T-cell (primary cell): ENCODE measurements at regions not wholly inside any gene's neighbourhood (a gene's known extent, or its start where the extent isn't known, plus 50 kb on each side); places are given as distances from the start of the nearest gene placed in this dataset.
"Not testable (repeated sequence)": the region's sequence is repeated elsewhere in the genome, so short reads cannot be mapped to it uniquely, and the experiment has no call there.

Source experiments
- ATAC-seq, 4 experiments: fragments of 200-7000 bp in 3 of 4; fragments of 150-1000 bp in 1 of 4; cut with Tn5 transposase; replicated peaks in 1 of 4; 1 replicate in 3 of 4; 2 replicates in 1 of 4; pipeline ENCODE4 v1.10.0; 2021; ENCODE audit warnings: moderate library complexity in 3 of 4, mild to moderate bottlenecking in 2 of 4, moderate number of reproducible peaks in 1 of 4
- CTCF ChIA-PET, 2 donors: fragments of 300-600 bp; sonication (Branson Sonifier 250); formaldehyde crosslinking; loops; one replicate each; lab custom pipeline; 2022; ENCODE audit warnings: antibody characterized with exemption in 2 of 2; lab: Charles Lee
- POLR2A ChIA-PET, 2 donors: fragments of 300-600 bp; sonication (Branson Sonifier 250); formaldehyde crosslinking; loops; one replicate each; lab custom pipeline; 2022; ENCODE audit warnings: antibody characterized with exemption in 2 of 2; lab: Charles Lee
- DNase-seq, 35 experiments: peaks; one replicate each; pipeline versions ENCODE4 v3.0.0 to v3.0.0-alpha.2; 2013 to 2023
- H3K27ac ChIP-seq: one replicate; pipeline ENCODE4 v1.5.1; 2013; ENCODE audit warnings: low read length
- H3K27me3 ChIP-seq, 2 experiments: replicated peaks in 1 of 2; 1 replicate in 1 of 2; 2 replicates in 1 of 2; pipeline versions ENCODE4 v1.6.1 to v1.7.0; 2013; ENCODE audit warnings: low read length in 1 of 2, mixed read lengths in 1 of 2; ENCODE audit not compliant: control insufficient read depth in 2 of 2, insufficient read depth in 2 of 2; ENCODE audit errors: extremely low read depth in 1 of 2
- H3K36me3 ChIP-seq, 2 donors: 1 replicate in 1 of 2; 2 replicates in 1 of 2; pipeline versions ENCODE4 v1.6.1 to v1.7.0; 2013; ENCODE audit warnings: low read length in 1 of 2; ENCODE audit not compliant: control insufficient read depth in 2 of 2, insufficient read depth in 1 of 2; ENCODE audit errors: extremely low read depth in 1 of 2
- H3K4me1 ChIP-seq, 2 experiments: 1 replicate in 1 of 2; 2 replicates in 1 of 2; pipeline versions ENCODE4 v1.6.1 to v1.7.0; 2013; ENCODE audit warnings: low read length in 2 of 2, mixed read lengths in 1 of 2; ENCODE audit not compliant: insufficient read depth in 2 of 2, control insufficient read depth in 1 of 2; ENCODE audit errors: extremely low read depth in 1 of 2
- H3K4me3 ChIP-seq, 2 donors: 1 replicate in 1 of 2; 2 replicates in 1 of 2; pipeline versions ENCODE4 v1.5.1 to v1.7.0; 2013; ENCODE audit warnings: mild to moderate bottlenecking in 2 of 2, low read length in 1 of 2, moderate library complexity in 1 of 2; ENCODE audit not compliant: control insufficient read depth in 1 of 2; ENCODE audit errors: extremely low read depth in 1 of 2
- H3K9me3 ChIP-seq: 2 replicates; pipeline ENCODE4 v1.7.0; 2013
- H3K27ac Mint-ChIP-seq, 2 donors: one replicate each; pipeline ENCODE4 v1.8.0; 2020 to 2021; ENCODE audit warnings: mild to moderate bottlenecking in 2 of 2, mixed read lengths in 2 of 2
- H3K27me3 Mint-ChIP-seq, 2 donors: one replicate each; pipeline ENCODE4 v1.8.0; 2021 to 2022; ENCODE audit warnings: mixed read lengths in 2 of 2
- H3K36me3 Mint-ChIP-seq: one replicate; pipeline ENCODE4 v1.8.0; 2021; ENCODE audit warnings: mixed read lengths
- H3K4me1 Mint-ChIP-seq, 3 donors: one replicate each; pipeline ENCODE4 v1.8.0; 2020 to 2022; ENCODE audit warnings: mixed read lengths in 3 of 3, mild to moderate bottlenecking in 1 of 3
- H3K4me3 Mint-ChIP-seq, 3 donors: one replicate each; pipeline ENCODE4 v1.8.0; 2020 to 2022; ENCODE audit warnings: mild to moderate bottlenecking in 3 of 3, mixed read lengths in 3 of 3, moderate library complexity in 3 of 3
- H3K9me3 Mint-ChIP-seq, 3 donors: one replicate each; pipeline ENCODE4 v1.8.0; 2020 to 2022; ENCODE audit warnings: mixed read lengths in 3 of 3
- WGBS: methylation state at CpG from one replicate; pipeline ENCODE4 v1.1.5; 2013; ENCODE audit warnings: missing lambda C conversion rate; ENCODE audit not compliant: insufficient coverage; 5-methylcytosine and 5-hydroxymethylcytosine counted together

GRCh38 chr2:105989803-105990202, 204.3 kb downstream of the UXS1 start:
- H3K27me3 Mint-ChIP-seq, H3K27me3 ChIP-seq, POLR2A ChIA-PET, H3K9me3 ChIP-seq, H3K27ac ChIP-seq, H3K4me3 ChIP-seq, H3K36me3 ChIP-seq, CTCF ChIA-PET: not testable (repeated sequence)
- H3K9me3 Mint-ChIP-seq = peaks cover 18 to 48% (median 37%) of the 10 kb centered on the region in 3 donors
- peak overlapping the region in 1 of 3 donors; percentile 12 for H3K4me3 Mint-ChIP-seq
- ATAC-seq (peak; percentile 45 to 78 (median 58)), DNase-seq (peak in 1 of 35 experiments; percentile 17)
- H3K4me1 ChIP-seq = peaks cover 6 to 21% of the 10 kb centered on the region in 2 experiments
- H3K27ac Mint-ChIP-seq = peak overlapping the region; percentile 39 to 40
- 0% methylated on average over 1 of the region's 2 CpGs for WGBS
- H3K36me3 Mint-ChIP-seq = peaks cover 16% of the 10 kb centered on the region
- H3K4me1 Mint-ChIP-seq = peaks cover 35 to 64% (median 46%) of the 10 kb centered on the region in 3 donors

GRCh38 chr2:105989070-105989469, 205.0 kb downstream of the UXS1 start:
- Mint-ChIP-seq H3K4me3 (peak overlapping the region in 1 of 3 donors; percentile 12), H3K27ac (peak overlapping the region in 1 of 2 donors; percentile 45), H3K4me1 (peaks cover 37 to 61% (median 49%) of the 10 kb centered on the region in 3 donors), H3K27me3 (no peaks in the 10 kb centered on the region), H3K36me3 (peaks cover 12% of the 10 kb centered on the region), H3K9me3 (peaks cover 15 to 41% (median 35%) of the 10 kb centered on the region in 3 donors)
- Histone ChIP-seq H3K4me3 (no peak overlapping the region), H3K4me1 (peaks cover 6 to 18% of the 10 kb centered on the region in 2 experiments), H3K36me3 (no peaks in the 10 kb centered on the region), H3K27ac (no peak overlapping the region), H3K27me3 (no peaks in the 10 kb centered on the region), H3K9me3 (peaks cover 2% of the 10 kb centered on the region)
- no peak for ATAC-seq
- POLR2A ChIA-PET = no interaction called here
- no peak for DNase-seq
- CTCF ChIA-PET = no interaction called here

- H3K36me3 Mint-ChIP-seq = no peaks in the 10 kb centered on the region
- H3K36me3 ChIP-seq = no peaks in the 10 kb centered on the region
- peak overlapping the region in 1 of 3 donors; percentile 37 for H3K4me3 Mint-ChIP-seq
- no peaks in the 10 kb centered on the region for H3K27me3 Mint-ChIP-seq
- H3K4me1 Mint-ChIP-seq = peaks cover 38 to 52% (median 41%) of the 10 kb centered on the region in 3 donors
- ChIA-PET POLR2A (interaction anchor here in 1 of 2 donors (0.8 kb wide), 1 partner anchor 43 kb away, joined by 3 read pairs; no protein-coding TSS in a partner anchor), CTCF (no interaction called here)
- no CpG with 5 or more reads among the region's 1 CpG for WGBS
- DNase-seq (peak in 1 of 35 experiments; percentile 21), ATAC-seq (peak in 3 of 4 experiments; percentile 49 to 75 (median 66))
- peak overlapping the region; percentile 48 to 72 for H3K27ac Mint-ChIP-seq
- no peaks in the 10 kb centered on the region for H3K9me3 ChIP-seq
- no peaks in the 10 kb centered on the region for H3K27me3 ChIP-seq
- H3K4me1 ChIP-seq = peaks cover 30 to 34% of the 10 kb centered on the region in 2 experiments
- H3K9me3 Mint-ChIP-seq = no peaks in the 10 kb centered on the region
- H3K27ac ChIP-seq = no peak overlapping the region
- no peak overlapping the region for H3K4me3 ChIP-seq
Observed at GRCh38 chr2:105977807-105978206, 216.3 kb downstream of the UXS1 start.

GRCh38 chr2:105977212-105977611, 216.9 kb downstream of the UXS1 start:
- Histone ChIP-seq H3K27ac (no peak overlapping the region), H3K27me3 (no peaks in the 10 kb centered on the region), H3K9me3 (no peaks in the 10 kb centered on the region), H3K4me1 (peaks cover 36 to 37% of the 10 kb centered on the region in 2 experiments), H3K4me3 (no peak overlapping the region), H3K36me3 (no peaks in the 10 kb centered on the region)
- no peaks in the 10 kb centered on the region for H3K9me3 Mint-ChIP-seq
- CTCF ChIA-PET = no interaction called here
- no peaks in the 10 kb centered on the region for H3K27me3 Mint-ChIP-seq
- H3K4me3 Mint-ChIP-seq = peak overlapping the region in 1 of 3 donors; percentile 37
- 100% methylated on average over 2 of the region's 5 CpGs for WGBS
- POLR2A ChIA-PET = interaction anchor here in 1 of 2 donors (0.8 kb wide), 1 partner anchor 42 kb away, joined by 3 read pairs; no protein-coding TSS in a partner anchor
- ATAC-seq = no peak
- H3K27ac Mint-ChIP-seq = peak overlapping the region; percentile 48 to 72
- DNase-seq = no peak
- no peaks in the 10 kb centered on the region for H3K36me3 Mint-ChIP-seq
- H3K4me1 Mint-ChIP-seq = peaks cover 43 to 58% (median 47%) of the 10 kb centered on the region in 3 donors

GRCh38 chr2:105974812-105975211, 219.3 kb downstream of the UXS1 start:
- DNase-seq (peak in 1 of 35 experiments; percentile 2), ATAC-seq (peak; percentile 43 to 80 (median 67))
- H3K27me3 ChIP-seq = no peaks in the 10 kb centered on the region
- no peaks in the 10 kb centered on the region for H3K9me3 ChIP-seq
- no peaks in the 10 kb centered on the region for H3K36me3 ChIP-seq
- no peaks in the 10 kb centered on the region for H3K36me3 Mint-ChIP-seq
- H3K27ac Mint-ChIP-seq = peak overlapping the region; percentile 74 to 90
- POLR2A ChIA-PET = no interaction called here
- H3K4me1 Mint-ChIP-seq = peaks cover 54 to 70% (median 54%) of the 10 kb centered on the region in 3 donors
- CTCF ChIA-PET = no interaction called here
- no peaks in the 10 kb centered on the region for H3K9me3 Mint-ChIP-seq
- no peak overlapping the region for H3K27ac ChIP-seq
- H3K4me3 Mint-ChIP-seq = peak overlapping the region in 1 of 3 donors; percentile 57
- H3K4me1 ChIP-seq = peaks cover 43% of the 10 kb centered on the region in 2 experiments
- H3K27me3 Mint-ChIP-seq = no peaks in the 10 kb centered on the region
- H3K4me3 ChIP-seq = no peak overlapping the region

- Histone ChIP-seq H3K27me3 (no peaks in the 10 kb centered on the region), H3K4me3 (no peak overlapping the region), H3K9me3 (no peaks in the 10 kb centered on the region), H3K4me1 (peaks cover 37 to 43% of the 10 kb centered on the region in 2 experiments), H3K27ac (no peak overlapping the region), H3K36me3 (no peaks in the 10 kb centered on the region)
- Mint-ChIP-seq H3K9me3 (peaks cover 0 to 3% (median 0%) of the 10 kb centered on the region in 3 donors), H3K27me3 (no peaks in the 10 kb centered on the region), H3K27ac (no peak overlapping the region), H3K36me3 (no peaks in the 10 kb centered on the region), H3K4me3 (no peak overlapping the region), H3K4me1 (peaks cover 47 to 67% (median 47%) of the 10 kb centered on the region in 3 donors)
- POLR2A ChIA-PET = no interaction called here
- DNase-seq (no peak), ATAC-seq (no peak)
- WGBS = 100% methylated on average over 2 of the region's 6 CpGs
- CTCF ChIA-PET = interaction anchor here in 1 of 2 donors (0.6 kb wide), 1 partner anchor 121 kb away, joined by 4 read pairs; no protein-coding TSS in a partner anchor
Observed at GRCh38 chr2:105972927-105973326, 221.2 kb downstream of the UXS1 start.
